CD4-positive, alpha-beta memory T cell (primary cell): ENCODE measurements at regions not wholly inside any gene's neighbourhood (a gene's known extent, or its start where the extent isn't known, plus 50 kb on each side); places are given as distances from the start of the nearest gene placed in this dataset.

Source experiments
- CTCF ChIA-PET: fragments of 350-600 bp; sonication (Branson Sonifier 250); formaldehyde crosslinking; loops from one replicate; lab custom pipeline; 2021; ENCODE audit warnings: inconsistent platforms; ENCODE audit not compliant: partially characterized antibody; lab: Charles Lee
- POLR2A ChIA-PET: fragments of 350-600 bp; sonication (Branson Sonifier 250); formaldehyde crosslinking; loops from one replicate; lab custom pipeline; 2021; ENCODE audit not compliant: partially characterized antibody; lab: Charles Lee
- DNase-seq, 5 donors: peaks; one replicate each; pipeline versions ENCODE4 v3.0.0 to v3.0.0-alpha.2; 2020 to 2022; ENCODE audit warnings: mixed read lengths in 1 of 5
- H3K27ac ChIP-seq: one replicate; pipeline ENCODE4 v1.7.0; 2013; ENCODE audit warnings: low read depth, low read length
- H3K27me3 ChIP-seq: 2 replicates; pipeline ENCODE4 v1.7.0; 2013; ENCODE audit warnings: mild to moderate bottlenecking, low read length, moderate library complexity; ENCODE audit not compliant: insufficient read depth
- H3K36me3 ChIP-seq: 2 replicates; pipeline ENCODE4 v1.7.0; 2013; ENCODE audit warnings: mild to moderate bottlenecking, low read length, moderate library complexity; ENCODE audit not compliant: insufficient read depth
- H3K4me1 ChIP-seq: 2 replicates; pipeline ENCODE4 v1.7.0; 2013; ENCODE audit warnings: mild to moderate bottlenecking, low read length, moderate library complexity; ENCODE audit not compliant: insufficient read depth
- H3K4me3 ChIP-seq, 2 donors: one replicate each; pipeline ENCODE4 v1.7.0; 2013; ENCODE audit warnings: low read length in 2 of 2, mild to moderate bottlenecking in 1 of 2
- H3K9me3 ChIP-seq, 2 donors: one replicate each; pipeline ENCODE4 v1.7.0; 2013; ENCODE audit warnings: low read length in 2 of 2, control low read depth in 1 of 2; ENCODE audit not compliant: control insufficient read depth in 1 of 2
- H3K27ac Mint-ChIP-seq, 7 donors: one replicate each; pipeline ENCODE4 v1.8.0; 2020 to 2021; ENCODE audit warnings: mixed read lengths in 7 of 7, mild to moderate bottlenecking in 6 of 7, inconsistent platforms in 3 of 7, moderate library complexity in 3 of 7
- H3K27me3 Mint-ChIP-seq, 2 donors: one replicate each; pipeline ENCODE4 v1.8.0; 2020 to 2021; ENCODE audit warnings: mixed read lengths in 2 of 2
- H3K36me3 Mint-ChIP-seq, 2 donors: one replicate each; pipeline ENCODE4 v1.8.0; 2020 to 2021; ENCODE audit warnings: mixed read lengths in 2 of 2, inconsistent platforms in 1 of 2, mild to moderate bottlenecking in 1 of 2
- H3K4me1 Mint-ChIP-seq, 4 donors: one replicate each; pipeline ENCODE4 v1.8.0; 2020 to 2021; ENCODE audit warnings: mixed read lengths in 4 of 4, mild to moderate bottlenecking in 1 of 4
- H3K4me3 Mint-ChIP-seq, 8 donors: one replicate each; pipeline ENCODE4 v1.8.0; 2020 to 2021; ENCODE audit warnings: mixed read lengths in 8 of 8, mild to moderate bottlenecking in 7 of 8, moderate library complexity in 6 of 8, inconsistent platforms in 3 of 8
- H3K9me3 Mint-ChIP-seq, 8 donors: one replicate each; pipeline ENCODE4 v1.8.0; 2020 to 2021; ENCODE audit warnings: mixed read lengths in 8 of 8, mild to moderate bottlenecking in 5 of 8, inconsistent platforms in 3 of 8, moderate library complexity in 1 of 8
- intact Hi-C: fragments of 100-400 bp; cut with micrococcal nuclease; formaldehyde crosslinking; loops from one replicate; pipeline ENCODE4 v1.15.1; 2023

GRCh38 chr17:77814091-77814772 is 144.3 kb upstream of the TNRC6C start:
- Mint-ChIP-seq H3K4me3 (no peak overlapping the region), H3K36me3 (no peaks in the 10 kb centered on the region), H3K27ac (no peak overlapping the region), H3K27me3 (no peaks in the 10 kb centered on the region), H3K9me3 (no peaks in the 10 kb centered on the region), H3K4me1 (no peaks in the 10 kb centered on the region)
- no peaks in the 10 kb centered on the region for H3K9me3 ChIP-seq
- no peaks in the 10 kb centered on the region for H3K27me3 ChIP-seq
- H3K4me1 ChIP-seq: no peaks in the 10 kb centered on the region
- CTCF ChIA-PET: no interaction called here
- no peak overlapping the region for H3K27ac ChIP-seq
- intact Hi-C loops: no loop called here
- H3K4me3 ChIP-seq: no peak overlapping the region
- DNase-seq: no peak
- POLR2A ChIA-PET: interaction anchor here (2.0 kb wide), 1 partner anchor 144 kb away, joined by 5 read pairs; the partner anchor contains the start of gene TNRC6C
- no peaks in the 10 kb centered on the region for H3K36me3 ChIP-seq

- Histone ChIP-seq H3K9me3 (no peaks in the 10 kb centered on the region), H3K27ac (no peak overlapping the region), H3K4me3 (no peak overlapping the region), H3K36me3 (no peaks in the 10 kb centered on the region), H3K4me1 (no peaks in the 10 kb centered on the region), H3K27me3 (no peaks in the 10 kb centered on the region)
- Mint-ChIP-seq H3K36me3 (no peaks in the 10 kb centered on the region), H3K4me3 (no peak overlapping the region), H3K9me3 (no peaks in the 10 kb centered on the region), H3K4me1 (no peaks in the 10 kb centered on the region), H3K27ac (peak overlapping the region in 1 of 7 donors; percentile 53), H3K27me3 (peaks cover 0 to 1% of the 10 kb centered on the region in 2 donors)
- CTCF ChIA-PET: no interaction called here
- POLR2A ChIA-PET: interaction anchor here (0.6 to 2.0 kb wide), 3 partner anchors 142 to 356 kb away, joined by 3 to 5 read pairs (median 3); partner anchors contain the start of gene TNRC6C
- no peak for DNase-seq
- intact Hi-C loops: no loop called here
Measured at GRCh38 chr17:77815127-77815905, 143.2 kb upstream of the TNRC6C start.

GRCh38 chr17:77817953-77818352 is 140.6 kb upstream of the TNRC6C start:
- Histone ChIP-seq H3K36me3 (no peaks in the 10 kb centered on the region), H3K4me3 (no peak overlapping the region), H3K9me3 (no peaks in the 10 kb centered on the region), H3K27me3 (no peaks in the 10 kb centered on the region), H3K27ac (no peak overlapping the region), H3K4me1 (no peaks in the 10 kb centered on the region)
- CTCF ChIA-PET: no interaction called here
- Mint-ChIP-seq H3K36me3 (no peaks in the 10 kb centered on the region), H3K27ac (no peak overlapping the region), H3K4me1 (peaks cover 0 to 2% (median 0%) of the 10 kb centered on the region in 4 donors), H3K4me3 (no peak overlapping the region), H3K9me3 (no peaks in the 10 kb centered on the region), H3K27me3 (peaks cover 0 to 1% of the 10 kb centered on the region in 2 donors)
- DNase-seq: no peak
- intact Hi-C loops: no loop called here
- POLR2A ChIA-PET: interaction anchor here (0.9 kb wide), 1 partner anchor 33 kb away, joined by 3 read pairs; no protein-coding TSS in a partner anchor

GRCh38 chr17:77819497-77819896 is 139.0 kb upstream of the TNRC6C start:
- ChIA-PET POLR2A (interaction anchor here (0.7 to 1.4 kb wide), 3 partner anchors 12 to 139 kb away, joined by 3 to 4 read pairs (median 3); partner anchors contain the start of gene TNRC6C), CTCF (interaction anchor here (1.2 kb wide), 1 partner anchor 195 kb away, joined by 3 read pairs; no protein-coding TSS in a partner anchor)
- Histone ChIP-seq H3K4me1 (no peaks in the 10 kb centered on the region), H3K36me3 (no peaks in the 10 kb centered on the region), H3K4me3 (no peak overlapping the region), H3K27me3 (no peaks in the 10 kb centered on the region), H3K9me3 (no peaks in the 10 kb centered on the region), H3K27ac (no peak overlapping the region)
- intact Hi-C loops: no loop called here
- Mint-ChIP-seq H3K36me3 (no peaks in the 10 kb centered on the region), H3K9me3 (no peaks in the 10 kb centered on the region), H3K27ac (no peak overlapping the region), H3K4me3 (no peak overlapping the region), H3K27me3 (peaks cover 0 to 1% of the 10 kb centered on the region in 2 donors), H3K4me1 (peaks cover 0 to 4% (median 3%) of the 10 kb centered on the region in 4 donors)
- no peak for DNase-seq

- Histone ChIP-seq H3K27ac (no peak overlapping the region), H3K4me3 (no peak overlapping the region), H3K36me3 (no peaks in the 10 kb centered on the region), H3K9me3 (no peaks in the 10 kb centered on the region), H3K4me1 (no peaks in the 10 kb centered on the region), H3K27me3 (no peaks in the 10 kb centered on the region)
- intact Hi-C loops: no loop called here
- no peak for DNase-seq
- Mint-ChIP-seq H3K4me1 (peaks cover 0 to 4% (median 4%) of the 10 kb centered on the region in 4 donors), H3K36me3 (no peaks in the 10 kb centered on the region), H3K27ac (no peak overlapping the region), H3K27me3 (peaks cover 0 to 1% of the 10 kb centered on the region in 2 donors), H3K9me3 (no peaks in the 10 kb centered on the region), H3K4me3 (no peak overlapping the region)
- ChIA-PET POLR2A (interaction anchor here (0.8 to 1.1 kb wide), 2 partner anchors 13 to 137 kb away, joined by 3 read pairs; no protein-coding TSS in a partner anchor), CTCF (no interaction called here)
Measured at GRCh38 chr17:77821114-77821513, 137.4 kb upstream of the TNRC6C start.

GRCh38 chr17:77822302-77823030 is 136.0 kb upstream of the TNRC6C start:
- H3K27ac ChIP-seq: no peak overlapping the region
- H3K9me3 ChIP-seq: no peaks in the 10 kb centered on the region
- Mint-ChIP-seq H3K27ac (no peak overlapping the region), H3K36me3 (no peaks in the 10 kb centered on the region), H3K4me1 (peaks cover 0 to 8% (median 4%) of the 10 kb centered on the region in 4 donors), H3K27me3 (peaks cover 0 to 1% of the 10 kb centered on the region in 2 donors), H3K9me3 (no peaks in the 10 kb centered on the region), H3K4me3 (no peak overlapping the region)
- H3K36me3 ChIP-seq: no peaks in the 10 kb centered on the region
- no peak overlapping the region for H3K4me3 ChIP-seq
- ChIA-PET CTCF (no interaction called here), POLR2A (interaction anchor here (1.3 kb wide), 1 partner anchor 136 kb away, joined by 5 read pairs; the partner anchor contains the start of gene TNRC6C)
- no peak for DNase-seq
- intact Hi-C loops: no loop called here
- H3K27me3 ChIP-seq: no peaks in the 10 kb centered on the region
- no peaks in the 10 kb centered on the region for H3K4me1 ChIP-seq
